IMR-90 (cell line): ENCODE measurements at regions not wholly inside any gene's neighbourhood (a gene's known extent, or its start where the extent isn't known, plus 50 kb on each side); places are given as distances from the start of the nearest gene placed in this dataset.
A peak's percentile ranks its signal among the peaks of the same experiment; 100 is the strongest.

ENCODE experiments used
- ATAC-seq: fragments of 200-7000 bp; cut with Tn5 transposase; 2 replicates; pipeline ENCODE4 v1.9.1; 2020; ENCODE audit warnings: low read depth, mild to moderate bottlenecking, moderate library complexity
- BruUV-seq: library from RNA; stranded (reverse); fragments of 400-500 nt; replicated peaks from 2 replicates; lab custom pipeline; 2021; lab: Mats Ljungman, UMichigan
- CTCF ChIA-PET: fragments of 300-600 bp; formaldehyde crosslinking; extraction: SDS; loops from one replicate; lab custom pipeline; 2021; ENCODE audit warnings: antibody characterized with exemption; lab: Yijun Ruan, JAX
- POLR2A ChIA-PET: fragments of 300-600 bp; sonication (Branson Sonifier 250); formaldehyde crosslinking; loops from one replicate; lab custom pipeline; 2022; ENCODE audit warnings: antibody characterized with exemption; ENCODE audit not compliant: unreplicated experiment; lab: Charles Lee
- DNase-seq: peaks from one replicate; pipeline ENCODE4 v3.0.0; 2013
- H2AFZ ChIP-seq: replicated peaks from 2 replicates; pipeline ENCODE3; 2013; ENCODE audit warnings: low read length, mild to moderate bottlenecking; ENCODE audit not compliant: poor library complexity
- H2AK5ac ChIP-seq: 2 replicates; pipeline ENCODE4 v1.6.1; 2013; ENCODE audit warnings: low read depth, low read length, inconsistent platforms
- H2AK9ac ChIP-seq: replicated peaks from 2 replicates; pipeline ENCODE3; 2013; ENCODE audit warnings: mild to moderate bottlenecking, low read depth, low read length, moderate library complexity; ENCODE audit not compliant: poor library complexity
- H2BK120ac ChIP-seq: 2 replicates; pipeline ENCODE4 v1.6.1; 2013; ENCODE audit warnings: low read depth, low read length, inconsistent platforms
- H2BK15ac ChIP-seq: 3 replicates; pipeline ENCODE4 v1.6.1; 2013; ENCODE audit warnings: low read depth, low read length, inconsistent platforms
- H2BK20ac ChIP-seq: 2 replicates; pipeline ENCODE4 v1.6.1; 2013; ENCODE audit warnings: low read depth, mild to moderate bottlenecking, inconsistent platforms, low read length, moderate library complexity
- H2BK5ac ChIP-seq: 2 replicates; pipeline ENCODE4 v1.6.1; 2013; ENCODE audit warnings: mild to moderate bottlenecking, low read depth, low read length, inconsistent platforms; ENCODE audit not compliant: poor library complexity, severe bottlenecking
- H3K14ac ChIP-seq: replicated peaks from 2 replicates; pipeline ENCODE4 v1.6.1; 2013; ENCODE audit warnings: low read depth, low read length, inconsistent platforms
- H3K18ac ChIP-seq: 2 replicates; pipeline ENCODE4 v1.6.1; 2013; ENCODE audit warnings: low read depth, low read length, control low read depth
- H3K23ac ChIP-seq: 2 replicates; pipeline ENCODE4 v1.6.1; 2013; ENCODE audit warnings: low read depth, low read length, inconsistent platforms
- H3K27ac ChIP-seq: 2 replicates; pipeline ENCODE4 v1.5.1; 2013; ENCODE audit warnings: mild to moderate bottlenecking, control low read depth, low read length; ENCODE audit not compliant: insufficient read depth
- H3K27me3 ChIP-seq: 2 replicates; pipeline ENCODE4 v1.6.1; 2013; ENCODE audit warnings: low read length; ENCODE audit not compliant: control insufficient read depth, insufficient read depth
- H3K36me3 ChIP-seq: 2 replicates; pipeline ENCODE4 v1.6.1; 2013; ENCODE audit warnings: low read length, mixed read lengths; ENCODE audit not compliant: control insufficient read depth, insufficient read depth
- H3K4ac ChIP-seq: 2 replicates; pipeline ENCODE4 v1.6.1; 2013; ENCODE audit warnings: low read depth, low read length, inconsistent platforms
- H3K4me1 ChIP-seq: 2 replicates; pipeline ENCODE4 v1.6.1; 2013; ENCODE audit warnings: low read length, mixed read lengths; ENCODE audit not compliant: control insufficient read depth, insufficient read depth
- H3K4me2 ChIP-seq: 2 replicates; pipeline ENCODE4 v1.6.1; 2013; ENCODE audit warnings: low read depth, mild to moderate bottlenecking, control low read depth, low read length, moderate library complexity
- H3K4me3 ChIP-seq: 2 replicates; pipeline ENCODE4 v1.5.1; 2013; ENCODE audit warnings: low read depth, mild to moderate bottlenecking, control low read depth, low read length, moderate library complexity; ENCODE audit not compliant: insufficient read depth
- H3K56ac ChIP-seq: 2 replicates; pipeline ENCODE4 v1.6.1; 2013; ENCODE audit warnings: low read length, inconsistent platforms; ENCODE audit not compliant: insufficient read depth; ENCODE audit errors: extremely low read depth
- H3K79me1 ChIP-seq, 2 experiments: 2 replicates each; pipeline ENCODE4 v1.6.1; 2013; ENCODE audit warnings: low read length in 2 of 2, inconsistent platforms in 1 of 2, low read depth in 1 of 2
- H3K9ac ChIP-seq: 2 replicates; pipeline ENCODE4 v1.6.1; 2013; ENCODE audit warnings: low read depth, low read length, control low read depth
- H3K9me1 ChIP-seq: 2 replicates; pipeline ENCODE4 v1.6.1; 2013; ENCODE audit warnings: low read length, inconsistent platforms; ENCODE audit not compliant: insufficient read depth
- H3K9me3 ChIP-seq: 2 replicates; pipeline ENCODE4 v1.6.1; 2013; ENCODE audit warnings: low read length; ENCODE audit not compliant: control insufficient read depth, insufficient read depth
- H4K20me1 ChIP-seq: 2 replicates; pipeline ENCODE4 v1.6.1; 2013; ENCODE audit warnings: low read length, inconsistent platforms; ENCODE audit not compliant: insufficient read depth
- H4K5ac ChIP-seq: 2 replicates; pipeline ENCODE4 v1.6.1; 2013; ENCODE audit warnings: mild to moderate bottlenecking, low read depth, low read length, control low read depth
- H4K8ac ChIP-seq, 2 experiments: 2 replicates each; pipeline ENCODE4 v1.6.1; 2013; ENCODE audit warnings: low read depth in 2 of 2, low read length in 2 of 2, control low read depth in 1 of 2, inconsistent platforms in 1 of 2
- H4K91ac ChIP-seq: 2 replicates; pipeline ENCODE4 v1.6.1; 2013; ENCODE audit warnings: low read depth, low read length, inconsistent platforms; ENCODE audit not compliant: insufficient read depth
- BHLHE40 ChIP-seq: fragments of 150-350 bp; IDR thresholded peaks from 2 replicates; pipeline ENCODE4 v1.6.1; 2016; ENCODE audit warnings: mild to moderate bottlenecking, low read depth, low read length
- CEBPB ChIP-seq: IDR thresholded peaks from 2 replicates; pipeline ENCODE4 v1.6.1; 2012; ENCODE audit warnings: low read depth, low read length, improper control_type of control experiment
- CHD1 ChIP-seq: IDR thresholded peaks from 2 replicates; pipeline ENCODE4 v1.6.1; 2012; ENCODE audit warnings: low read depth, low read length, improper control_type of control experiment
- MAFK ChIP-seq: IDR thresholded peaks from 2 replicates; pipeline ENCODE4 v1.6.1; 2012; ENCODE audit warnings: low read depth, low read length, improper control_type of control experiment
- MAZ ChIP-seq: IDR thresholded peaks from 2 replicates; pipeline ENCODE4 v1.6.1; 2012; ENCODE audit warnings: low read depth, mild to moderate bottlenecking, low read length, improper control_type of control experiment, moderate library complexity, borderline replicate concordance
- MXI1 ChIP-seq: IDR thresholded peaks from 2 replicates; pipeline ENCODE4 v1.6.1; 2012; ENCODE audit warnings: low read depth, mild to moderate bottlenecking, low read length, moderate library complexity, borderline replicate concordance
- NFE2L2 ChIP-seq: fragments of 150-350 bp; IDR thresholded peaks from 2 replicates; pipeline ENCODE4 v1.6.1; 2016; ENCODE audit warnings: low read depth, mild to moderate bottlenecking, low read length
- POLR2A ChIP-seq: IDR thresholded peaks from 2 replicates; pipeline ENCODE4 v1.6.1; 2012; ENCODE audit warnings: mild to moderate bottlenecking, low read depth, low read length
- RAD21 ChIP-seq: IDR thresholded peaks from 2 replicates; pipeline ENCODE4 v1.6.1; 2012; ENCODE audit warnings: low read length, improper control_type of control experiment
- RFX5 ChIP-seq: IDR thresholded peaks from 2 replicates; pipeline ENCODE4 v1.8.0; 2012; ENCODE audit warnings: low read depth, mild to moderate bottlenecking, low read length, moderate library complexity
- SMC3 ChIP-seq: fragments of 150-350 bp; IDR thresholded peaks from 2 replicates; pipeline ENCODE4 v1.6.1; 2016; ENCODE audit warnings: low read depth, mild to moderate bottlenecking, antibody characterized with exemption, low read length, moderate library complexity
- WGBS, 2 experiments: methylation state at CpG; one replicate each; pipeline versions ENCODE4 v1.1.5 to v1.1.7; 2013; ENCODE audit warnings: missing lambda C conversion rate in 2 of 2; ENCODE audit not compliant: insufficient read length in 1 of 2; ENCODE audit errors: extremely low coverage in 2 of 2; 5-methylcytosine and 5-hydroxymethylcytosine counted together
- dilution Hi-C: fragments of 300-500 bp; cut with HindIII; formaldehyde crosslinking; loops from one replicate; pipeline ENCODE4 v1.14.3; 2018; ENCODE audit warnings: low sequenced_read_pairs; ENCODE audit not compliant: unreplicated experiment
- in situ Hi-C: fragments of 300-500 bp; cut with MboI; formaldehyde crosslinking; loops from 3 replicates; pipeline ENCODE4 v1.14.3; 2019; ENCODE audit warnings: low sequenced_read_pairs, inconsistent platforms, mixed read lengths
- intact Hi-C: fragments of 100-400 bp; cut with micrococcal nuclease; formaldehyde crosslinking; loops from 2 replicates; pipeline ENCODE4 v1.10.0; 2022
- TF ChIP-seq, protein P1 (sequence below): fragments of 150-350 bp; IDR thresholded peaks from 2 replicates; pipeline ENCODE4 v1.6.1; 2016; ENCODE audit warnings: low read depth, mild to moderate bottlenecking, low read length, moderate library complexity, borderline replicate concordance
- TF ChIP-seq, protein P2 (sequence below): conservative IDR thresholded peaks from 2 replicates; pipeline ENCODE4 v1.5.1; 2012; ENCODE audit warnings: mild to moderate bottlenecking, low read depth, low read length, improper control_type of control experiment
- TF ChIP-seq, protein P3 (sequence below): fragments of 150-350 bp; IDR thresholded peaks from 2 replicates; pipeline ENCODE4 v1.6.1; 2017; ENCODE audit warnings: mild to moderate bottlenecking, antibody characterized with exemption, low read length, low read depth

DNA sequence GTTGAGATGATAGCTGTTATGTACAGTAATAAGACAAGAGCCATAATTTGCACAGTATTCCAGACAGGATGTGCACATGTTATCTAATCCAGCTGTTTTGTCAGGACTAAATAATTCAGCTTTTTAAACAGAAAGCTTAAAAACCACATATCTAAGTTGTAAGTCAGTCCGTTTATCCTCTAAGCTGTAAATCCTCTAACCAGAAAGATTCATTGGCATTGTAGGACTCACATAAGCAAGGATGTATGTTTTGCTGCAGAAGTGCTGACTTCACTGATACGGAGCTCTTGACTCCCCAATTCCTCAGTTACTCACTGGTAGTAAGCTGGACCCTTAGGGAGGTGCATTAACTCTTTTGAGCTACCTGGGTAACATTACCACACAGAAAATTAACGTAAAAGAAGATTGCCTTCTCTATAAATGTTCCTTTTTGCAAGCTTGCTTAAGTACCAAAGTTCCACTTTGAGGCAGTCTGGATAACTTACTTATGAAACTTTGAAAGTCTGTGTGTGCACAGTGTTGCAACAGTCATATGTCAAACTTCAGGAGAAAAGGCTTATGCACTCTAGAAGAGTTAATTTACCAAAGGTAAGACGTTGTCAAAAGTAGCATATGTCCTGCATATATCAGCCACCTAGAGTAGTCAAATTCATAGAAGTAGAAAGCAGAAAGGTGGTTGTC is 58.3 kb upstream of the MAGEB2 start:
- Histone ChIP-seq H2AFZ (no peak overlapping the region), H3K4ac (no peak overlapping the region), H3K4me3 (no peak overlapping the region), H3K27me3 (no peaks in the 10 kb centered on the region; the same call in 1 of the 2 replicates), H4K8ac (no peak overlapping the region), H3K56ac (no peak overlapping the region), H4K91ac (no peak overlapping the region), H2AK5ac (no peak overlapping the region), H3K4me1 (no peaks in the 10 kb centered on the region), H3K18ac (no peak overlapping the region), H3K27ac (no peak overlapping the region), H3K79me1 (no peaks in the 10 kb centered on the region), H2BK20ac (no peak overlapping the region), H3K36me3 (no peaks in the 10 kb centered on the region), H4K20me1 (no peaks in the 10 kb centered on the region), H4K5ac (no peak overlapping the region), H2AK9ac (no peak overlapping the region), H3K14ac (no peak overlapping the region), H3K9me1 (no peaks in the 10 kb centered on the region), H3K23ac (no peak overlapping the region), H2BK120ac (no peak overlapping the region), H3K4me2 (peak overlapping the region; percentile 56), H2BK5ac (no peak overlapping the region), H3K9me3 (no peaks in the 10 kb centered on the region), H2BK15ac (no peak overlapping the region), H3K9ac (no peak overlapping the region)
- in situ Hi-C loops: no loop called here
- dilution Hi-C loops: no loop called here
- DNase-seq: peak; percentile 45
- ATAC-seq: peak; percentile 65
- ChIA-PET POLR2A (interaction anchor here (0.6 kb wide), 1 partner anchor 1062 kb away, joined by 14 read pairs; no protein-coding TSS in a partner anchor), CTCF (no interaction called here)
- WGBS, 2 experiments: no CpG with 5 or more reads among the region's 4 CpGs
- BruUV-seq: no TSS peak
- TF ChIP-seq BHLHE40: no peak
- no peak for TF ChIP-seq RFX5
- no peak for TF ChIP-seq RAD21
- TF ChIP-seq MAFK: no peak
- TF ChIP-seq CEBPB: no peak
- TF ChIP-seq NFE2L2: no peak
- no peak for TF ChIP-seq POLR2A
- TF ChIP-seq, protein P1, sequence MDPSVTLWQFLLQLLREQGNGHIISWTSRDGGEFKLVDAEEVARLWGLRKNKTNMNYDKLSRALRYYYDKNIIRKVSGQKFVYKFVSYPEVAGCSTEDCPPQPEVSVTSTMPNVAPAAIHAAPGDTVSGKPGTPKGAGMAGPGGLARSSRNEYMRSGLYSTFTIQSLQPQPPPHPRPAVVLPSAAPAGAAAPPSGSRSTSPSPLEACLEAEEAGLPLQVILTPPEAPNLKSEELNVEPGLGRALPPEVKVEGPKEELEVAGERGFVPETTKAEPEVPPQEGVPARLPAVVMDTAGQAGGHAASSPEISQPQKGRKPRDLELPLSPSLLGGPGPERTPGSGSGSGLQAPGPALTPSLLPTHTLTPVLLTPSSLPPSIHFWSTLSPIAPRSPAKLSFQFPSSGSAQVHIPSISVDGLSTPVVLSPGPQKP: no peak
- no peak for TF ChIP-seq MXI1
- TF ChIP-seq, protein P2, sequence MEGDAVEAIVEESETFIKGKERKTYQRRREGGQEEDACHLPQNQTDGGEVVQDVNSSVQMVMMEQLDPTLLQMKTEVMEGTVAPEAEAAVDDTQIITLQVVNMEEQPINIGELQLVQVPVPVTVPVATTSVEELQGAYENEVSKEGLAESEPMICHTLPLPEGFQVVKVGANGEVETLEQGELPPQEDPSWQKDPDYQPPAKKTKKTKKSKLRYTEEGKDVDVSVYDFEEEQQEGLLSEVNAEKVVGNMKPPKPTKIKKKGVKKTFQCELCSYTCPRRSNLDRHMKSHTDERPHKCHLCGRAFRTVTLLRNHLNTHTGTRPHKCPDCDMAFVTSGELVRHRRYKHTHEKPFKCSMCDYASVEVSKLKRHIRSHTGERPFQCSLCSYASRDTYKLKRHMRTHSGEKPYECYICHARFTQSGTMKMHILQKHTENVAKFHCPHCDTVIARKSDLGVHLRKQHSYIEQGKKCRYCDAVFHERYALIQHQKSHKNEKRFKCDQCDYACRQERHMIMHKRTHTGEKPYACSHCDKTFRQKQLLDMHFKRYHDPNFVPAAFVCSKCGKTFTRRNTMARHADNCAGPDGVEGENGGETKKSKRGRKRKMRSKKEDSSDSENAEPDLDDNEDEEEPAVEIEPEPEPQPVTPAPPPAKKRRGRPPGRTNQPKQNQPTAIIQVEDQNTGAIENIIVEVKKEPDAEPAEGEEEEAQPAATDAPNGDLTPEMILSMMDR: no peak
- TF ChIP-seq, protein P3, sequence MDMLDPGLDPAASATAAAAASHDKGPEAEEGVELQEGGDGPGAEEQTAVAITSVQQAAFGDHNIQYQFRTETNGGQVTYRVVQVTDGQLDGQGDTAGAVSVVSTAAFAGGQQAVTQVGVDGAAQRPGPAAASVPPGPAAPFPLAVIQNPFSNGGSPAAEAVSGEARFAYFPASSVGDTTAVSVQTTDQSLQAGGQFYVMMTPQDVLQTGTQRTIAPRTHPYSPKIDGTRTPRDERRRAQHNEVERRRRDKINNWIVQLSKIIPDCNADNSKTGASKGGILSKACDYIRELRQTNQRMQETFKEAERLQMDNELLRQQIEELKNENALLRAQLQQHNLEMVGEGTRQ: no peak
- TF ChIP-seq MAZ: no peak
- no peak for TF ChIP-seq SMC3
- no peak for TF ChIP-seq CHD1
- intact Hi-C loops: no loop called here
